DND-41 (cell line): ENCODE measurements at regions not wholly inside any gene's neighbourhood (a gene's known extent, or its start where the extent isn't known, plus 50 kb on each side); places are given as distances from the start of the nearest gene placed in this dataset.

Experiments used
- ATAC-seq: fragments of 200-7000 bp; cut with Tn5 transposase; 3 replicates; pipeline ENCODE4 v1.9.1; 2021; ENCODE audit warnings: low read depth; ENCODE audit not compliant: insufficient read depth
- DNase-seq: peaks from one replicate; pipeline ENCODE4 v3.0.0-alpha.2; 2020
- H2AFZ ChIP-seq: 2 replicates; pipeline ENCODE4 v1.6.0; 2012; ENCODE audit warnings: low read depth, low read length
- H3K27ac ChIP-seq: 2 replicates; pipeline ENCODE4 v1.5.1; 2012; ENCODE audit warnings: low read length, inconsistent platforms
- H3K27me3 ChIP-seq: fragments of 200-600 bp; sonication (generic); 2 replicates; pipeline ENCODE4 v1.6.0; 2012; ENCODE audit warnings: low read length, mild to moderate bottlenecking, inconsistent platforms; ENCODE audit not compliant: insufficient read depth, poor library complexity
- H3K36me3 ChIP-seq: 2 replicates; pipeline ENCODE4 v1.5.1; 2012; ENCODE audit warnings: low read length, inconsistent platforms; ENCODE audit not compliant: insufficient read depth
- H3K4me1 ChIP-seq: 2 replicates; pipeline ENCODE4 v1.5.1; 2012; ENCODE audit warnings: mild to moderate bottlenecking, low read length; ENCODE audit not compliant: insufficient read depth
- H3K4me2 ChIP-seq: 2 replicates; pipeline ENCODE4 v1.6.0; 2012; ENCODE audit warnings: mild to moderate bottlenecking, moderate library complexity, low read length, inconsistent platforms; ENCODE audit not compliant: insufficient read depth
- H3K4me3 ChIP-seq, 2 experiments: fragments of 200-600 bp in 1 of 2; shearing (Covaris generic) in 1 of 2; 2 replicates each; pipeline ENCODE4 v1.5.1; 2012 to 2016; ENCODE audit warnings: inconsistent platforms in 2 of 2, low read length in 2 of 2, mild to moderate bottlenecking in 2 of 2, low read depth in 1 of 2, moderate library complexity in 1 of 2
- H3K79me2 ChIP-seq: 2 replicates; pipeline ENCODE4 v1.6.0; 2012; ENCODE audit warnings: low read length, inconsistent platforms; ENCODE audit not compliant: insufficient read depth
- H3K9ac ChIP-seq: 2 replicates; pipeline ENCODE4 v1.6.0; 2012; ENCODE audit warnings: low read depth, mild to moderate bottlenecking, inconsistent platforms, low read length, moderate library complexity
- H3K9me3 ChIP-seq: 2 replicates; pipeline ENCODE4 v1.5.1; 2012; ENCODE audit warnings: low read length, moderate library complexity, mild to moderate bottlenecking, inconsistent platforms; ENCODE audit not compliant: insufficient read depth, severe bottlenecking
- H4K20me1 ChIP-seq: 2 replicates; pipeline ENCODE4 v1.6.0; 2012; ENCODE audit warnings: low read length; ENCODE audit not compliant: insufficient read depth
- CTCF ChIP-seq: IDR thresholded peaks from 2 replicates; pipeline ENCODE4 v1.5.1; 2012; ENCODE audit warnings: borderline replicate concordance, low read length, moderate library complexity, mild to moderate bottlenecking; ENCODE audit not compliant: poor library complexity, severe bottlenecking; ENCODE audit errors: extremely low read depth
- EZH2 ChIP-seq: IDR thresholded peaks from 3 replicates; pipeline ENCODE4 v1.6.1; 2012; ENCODE audit warnings: borderline replicate concordance, low read depth, mild to moderate bottlenecking, moderate library complexity, low read length, inconsistent platforms; ENCODE audit not compliant: severe bottlenecking

GRCh38 chr7:17632384-17632783 lies 307.9 kb downstream of the SNX13 start:
- no peak overlapping the region for H3K27ac ChIP-seq
- H3K4me2 ChIP-seq: no peak overlapping the region
- no peaks in the 10 kb centered on the region for H3K4me1 ChIP-seq
- H2AFZ ChIP-seq: no peak overlapping the region
- no peak for DNase-seq
- no peak overlapping the region for H3K4me3 ChIP-seq
- TF ChIP-seq EZH2 (no peak), CTCF (no peak)
- no peaks in the 10 kb centered on the region for H3K79me2 ChIP-seq
- no peaks in the 10 kb centered on the region for H3K36me3 ChIP-seq
- H4K20me1 ChIP-seq: no peaks in the 10 kb centered on the region
- no peak for ATAC-seq
- no peaks in the 10 kb centered on the region for H3K9me3 ChIP-seq
- H3K27me3 ChIP-seq: no peaks in the 10 kb centered on the region
- H3K9ac ChIP-seq: no peak overlapping the region

- ATAC-seq (no peak), DNase-seq (no peak)
- Histone ChIP-seq H3K9ac (no peak overlapping the region), H3K27me3 (no peaks in the 10 kb centered on the region), H3K27ac (no peak overlapping the region), H3K79me2 (no peaks in the 10 kb centered on the region), H3K4me1 (no peaks in the 10 kb centered on the region), H2AFZ (no peak overlapping the region), H3K36me3 (no peaks in the 10 kb centered on the region), H3K4me2 (no peak overlapping the region), H3K9me3 (no peaks in the 10 kb centered on the region), H3K4me3 (no peak overlapping the region), H4K20me1 (no peaks in the 10 kb centered on the region)
- no peak for TF ChIP-seq EZH2
- TF ChIP-seq CTCF: no peak
Observed at GRCh38 chr7:17633067-17633466, 307.2 kb downstream of the SNX13 start.

GRCh38 chr7:17638727-17639126 lies 301.6 kb downstream of the SNX13 start:
- no peak overlapping the region for H3K27ac ChIP-seq
- ATAC-seq (peak; percentile 79), DNase-seq (peak; percentile 44)
- no peak overlapping the region for H3K4me2 ChIP-seq
- TF ChIP-seq CTCF (no peak), EZH2 (no peak)
- H4K20me1 ChIP-seq: no peaks in the 10 kb centered on the region
- no peak overlapping the region for H3K9ac ChIP-seq
- no peaks in the 10 kb centered on the region for H3K36me3 ChIP-seq
- H3K4me3 ChIP-seq: no peak overlapping the region
- no peaks in the 10 kb centered on the region for H3K27me3 ChIP-seq
- H3K79me2 ChIP-seq: no peaks in the 10 kb centered on the region
- H2AFZ ChIP-seq: no peak overlapping the region
- peaks cover 3% of the 10 kb centered on the region for H3K9me3 ChIP-seq
- no peaks in the 10 kb centered on the region for H3K4me1 ChIP-seq
